ENCODE measurements at regions not wholly inside any gene's neighbourhood (a gene's known extent, or its start where the extent isn't known, plus 50 kb on each side); places are given as distances from the start of the nearest gene placed in this dataset.

- H3K9me3 ChIP-seq (ENCODE audit: low read depth): no peaks in the 10 kb centered on the region
- peaks cover 11% of the 10 kb centered on the region for H3K4me1 ChIP-seq
- H3K79me2 ChIP-seq (ENCODE audit: low read depth): no peaks in the 10 kb centered on the region
- Mint-ChIP-seq H3K4me1 (peaks cover 8% of the 10 kb centered on the region), H3K27ac (no peak overlapping the region), H3K4me3 (no peak overlapping the region), H3K9me3 (peaks cover 3% of the 10 kb centered on the region), H3K27me3 (ENCODE audit: insufficient read depth, low read depth) (no peaks in the 10 kb centered on the region), H3K36me3 (no peaks in the 10 kb centered on the region)
- peaks cover 17% of the 10 kb centered on the region for H3F3A ChIP-seq (ENCODE audit: low read depth)
- no peak overlapping the region for H3K4me3 ChIP-seq
- H3K9ac ChIP-seq: no peak overlapping the region
- H3K27me3 ChIP-seq: no peaks in the 10 kb centered on the region
- H3K4me2 ChIP-seq: no peak overlapping the region
- no peaks in the 10 kb centered on the region for H4K20me1 ChIP-seq (ENCODE audit: low read depth)
- no peak overlapping the region for H2AFZ ChIP-seq (replicated peaks)
- no peaks in the 10 kb centered on the region for H3K36me3 ChIP-seq
- DNase-seq (ENCODE audit: low spot score): peak; percentile 49
- H3K27ac ChIP-seq: no peak overlapping the region
- TF ChIP-seq EZH2 (IDR thresholded peaks at IDR 0.05): no peak
- no peak for TF ChIP-seq CTCF (IDR thresholded peaks at IDR 0.05)
- no peak for TF ChIP-seq EZH2phosphoT487 (IDR thresholded peaks at IDR 0.05)
These were observed 187.4 kb upstream of the KCNK2 start for GRCh38 chr1:214895011-214895600.

- Mint-ChIP-seq H3K36me3 (no peaks in the 10 kb centered on the region), H3K9me3 (peaks cover 3% of the 10 kb centered on the region), H3K27me3 (ENCODE audit: insufficient read depth, low read depth) (no peaks in the 10 kb centered on the region), H3K4me3 (no peak overlapping the region), H3K27ac (no peak overlapping the region), H3K4me1 (peaks cover 8% of the 10 kb centered on the region)
- Histone ChIP-seq H4K20me1 (ENCODE audit: low read depth) (no peaks in the 10 kb centered on the region), H3K79me2 (ENCODE audit: low read depth) (no peaks in the 10 kb centered on the region), H3K4me2 (no peak overlapping the region), H3K27me3 (no peaks in the 10 kb centered on the region), H3K9ac (no peak overlapping the region), H3K9me3 (ENCODE audit: low read depth) (no peaks in the 10 kb centered on the region), H3K4me3 (no peak overlapping the region), H3K4me1 (peaks cover 14% of the 10 kb centered on the region), H2AFZ (replicated peaks) (no peak overlapping the region), H3F3A (ENCODE audit: low read depth) (peaks cover 17% of the 10 kb centered on the region), H3K27ac (no peak overlapping the region), H3K36me3 (no peaks in the 10 kb centered on the region)
- TF ChIP-seq EZH2 (IDR thresholded peaks at IDR 0.05) (no peak), EZH2phosphoT487 (IDR thresholded peaks at IDR 0.05) (no peak), CTCF (IDR thresholded peaks at IDR 0.05) (no peak)
- no peak for DNase-seq (ENCODE audit: low spot score)
These were observed 185.6 kb upstream of the KCNK2 start for GRCh38 chr1:214896921-214897320.

- Mint-ChIP-seq H3K27me3 (ENCODE audit: insufficient read depth, low read depth) (no peaks in the 10 kb centered on the region), H3K4me3 (no peak overlapping the region), H3K27ac (no peak overlapping the region), H3K4me1 (peaks cover 8% of the 10 kb centered on the region), H3K36me3 (no peaks in the 10 kb centered on the region), H3K9me3 (no peaks in the 10 kb centered on the region)
- peaks cover 14% of the 10 kb centered on the region for H3K4me1 ChIP-seq
- no peak overlapping the region for H3K9ac ChIP-seq
- no peaks in the 10 kb centered on the region for H3K27me3 ChIP-seq
- no peak overlapping the region for H3K4me2 ChIP-seq
- no peak overlapping the region for H2AFZ ChIP-seq (replicated peaks)
- no peak for TF ChIP-seq CTCF (IDR thresholded peaks at IDR 0.05)
- TF ChIP-seq EZH2 (IDR thresholded peaks at IDR 0.05): no peak
- TF ChIP-seq EZH2phosphoT487 (IDR thresholded peaks at IDR 0.05): no peak
- peaks cover 17% of the 10 kb centered on the region for H3F3A ChIP-seq (ENCODE audit: low read depth)
- no peaks in the 10 kb centered on the region for H3K36me3 ChIP-seq
- no peak overlapping the region for H3K4me3 ChIP-seq
- H4K20me1 ChIP-seq (ENCODE audit: low read depth): no peaks in the 10 kb centered on the region
- no peaks in the 10 kb centered on the region for H3K79me2 ChIP-seq (ENCODE audit: low read depth)
- no peak for DNase-seq (ENCODE audit: low spot score)
- H3K9me3 ChIP-seq (ENCODE audit: low read depth): no peaks in the 10 kb centered on the region
- H3K27ac ChIP-seq: no peak overlapping the region
These were observed 185.0 kb upstream of the KCNK2 start for GRCh38 chr1:214897581-214897980.
